H7 (cell line): ENCODE measurements at regions not wholly inside any gene's neighbourhood (a gene's known extent, or its start where the extent isn't known, plus 50 kb on each side); places are given as distances from the start of the nearest gene placed in this dataset.
A peak's percentile ranks its signal among the peaks of the same experiment; 100 is the strongest.
"Not testable (repeated sequence)": the region's sequence is repeated elsewhere in the genome, so short reads cannot be mapped to it uniquely, and the experiment has no call there.

Source experiments
- DNase-seq: peaks from one replicate; pipeline ENCODE4 v3.0.0; 2012
- H3K27me3 ChIP-seq: 2 replicates; pipeline ENCODE4 v1.6.0; 2011; ENCODE audit warnings: mild to moderate bottlenecking, low read length; ENCODE audit not compliant: control insufficient read depth, insufficient read depth
- H3K36me3 ChIP-seq: replicated peaks from 2 replicates; pipeline ENCODE4 v1.5.1; 2011; ENCODE audit warnings: low read length; ENCODE audit not compliant: control insufficient read depth, insufficient read depth
- H3K4me3 ChIP-seq: 2 replicates; pipeline ENCODE4 v1.5.1; 2011; ENCODE audit warnings: low read depth, mild to moderate bottlenecking, control low read depth, low read length, moderate library complexity; ENCODE audit not compliant: insufficient read depth

DNA sequence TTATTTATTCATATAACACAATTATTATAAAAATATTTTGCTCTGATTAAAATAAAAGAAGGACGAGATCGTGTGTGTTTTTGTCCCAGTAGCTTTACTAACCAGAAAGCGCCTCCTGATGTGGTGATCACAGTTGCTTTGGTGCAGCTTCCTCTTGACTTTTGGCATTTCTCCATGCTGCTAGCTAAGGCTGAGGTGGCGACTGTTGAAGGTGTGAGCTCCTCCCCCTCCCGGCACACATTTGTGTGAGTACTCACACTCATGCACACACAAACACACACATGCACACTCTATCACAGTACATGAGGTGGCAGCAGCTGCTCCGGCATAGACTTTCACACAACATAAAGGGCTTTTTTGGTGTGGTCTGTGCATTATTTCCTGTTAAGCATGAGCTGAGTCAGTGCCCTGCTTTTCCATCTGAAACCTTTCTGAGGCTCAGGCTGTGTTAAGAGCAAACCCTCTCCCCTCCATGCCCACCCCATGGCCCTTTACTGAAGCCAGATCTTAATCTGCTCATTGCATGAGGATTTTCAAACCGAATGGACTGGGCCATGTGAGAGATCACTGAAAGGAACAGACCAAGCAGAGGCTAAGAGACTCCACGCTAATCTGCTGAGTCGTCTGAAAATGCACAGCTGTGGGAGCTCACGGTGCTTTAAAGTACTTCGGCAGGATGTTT is 53.3 kb downstream of the FOXD4L1 start:
- H3K36me3 ChIP-seq, H3K27me3 ChIP-seq, H3K4me3 ChIP-seq, DNase-seq: not testable (repeated sequence)

DNA sequence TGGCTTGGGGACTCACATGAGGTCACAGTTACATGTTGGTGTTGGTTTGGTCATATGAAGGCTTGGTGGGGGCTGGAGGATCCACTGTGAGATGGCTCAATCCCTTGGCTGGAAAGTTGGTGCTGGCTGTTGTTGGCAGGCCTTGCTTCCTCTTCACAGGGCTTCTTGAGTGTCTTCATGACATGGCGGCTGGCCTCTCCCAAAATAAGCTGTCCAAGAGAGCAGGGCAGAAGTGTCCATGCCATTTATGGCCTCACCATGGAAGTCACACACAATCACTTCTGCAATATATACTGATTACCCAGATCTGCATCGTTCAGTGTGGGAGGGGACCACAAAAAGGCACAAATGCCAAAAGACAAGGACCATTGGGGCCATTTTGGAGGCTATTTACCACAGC is 61.4 kb downstream of the FOXD4L1 start:
- DNase-seq = not testable (repeated sequence)

DNA sequence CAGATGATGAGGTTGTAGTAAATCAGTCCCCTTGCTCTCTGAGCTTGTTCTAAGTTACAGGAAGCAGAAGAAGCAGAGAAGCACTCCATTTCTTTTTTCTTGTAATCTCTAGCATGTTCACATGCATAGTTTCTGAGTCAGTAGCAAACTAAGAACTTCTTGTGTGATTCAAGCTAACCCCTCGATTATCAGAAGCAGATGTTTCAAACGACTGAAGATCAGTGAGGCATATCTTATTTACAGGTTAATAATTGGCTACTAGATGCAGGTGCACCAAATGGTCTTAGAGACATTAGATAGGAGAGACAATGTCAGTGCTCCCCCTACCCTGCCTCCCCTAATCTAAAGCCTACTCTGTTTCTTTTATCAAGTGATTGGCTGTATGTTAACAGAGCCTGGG is 64.2 kb downstream of the FOXD4L1 start:
- not testable (repeated sequence) for H3K4me3 ChIP-seq, DNase-seq, H3K36me3 ChIP-seq, H3K27me3 ChIP-seq

More for the DNA sequence above, 61.4 kb downstream of the FOXD4L1 start:
- H3K4me3 ChIP-seq, H3K36me3 ChIP-seq, H3K27me3 ChIP-seq: not testable (repeated sequence)

DNA sequence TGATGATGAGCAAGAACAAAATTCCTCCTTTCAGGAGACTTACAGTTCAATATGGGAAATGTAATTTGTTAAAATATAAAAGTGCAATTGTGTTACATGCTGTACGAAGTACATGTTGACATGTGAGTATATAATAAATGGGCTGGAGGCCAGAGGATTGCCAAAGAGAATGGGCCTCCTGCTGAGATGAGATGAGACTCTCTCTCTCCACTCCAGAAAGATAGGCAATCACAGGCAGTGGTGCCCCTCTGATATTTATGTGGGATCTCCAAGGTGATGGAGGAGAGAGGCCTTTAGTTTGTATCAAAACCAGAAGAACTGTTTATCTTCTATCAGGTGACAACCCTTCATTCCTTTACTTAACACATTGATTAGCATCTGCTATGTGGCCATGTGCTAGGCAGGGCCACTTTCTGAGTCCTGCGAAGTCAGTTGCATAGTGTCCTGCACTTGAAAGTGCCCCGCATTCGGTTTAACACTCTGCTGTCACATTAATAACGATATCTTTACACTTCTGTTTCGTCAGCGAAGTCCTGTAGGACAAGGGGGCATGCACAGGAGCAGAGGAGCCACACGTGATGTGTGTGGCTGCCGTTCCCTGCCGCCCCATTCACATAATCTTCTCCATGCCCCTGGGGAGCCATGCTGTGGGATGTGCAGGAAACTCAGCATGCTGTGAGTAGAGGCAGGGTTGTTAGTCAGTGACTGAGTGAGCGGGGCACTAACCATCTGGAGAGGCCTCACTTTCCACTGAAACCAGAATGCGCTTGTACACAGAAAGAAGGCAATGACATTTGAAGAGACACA is 60.2 kb upstream of the RABL2A start:
- not testable (repeated sequence) for H3K4me3 ChIP-seq, DNase-seq, H3K36me3 ChIP-seq, H3K27me3 ChIP-seq

DNA sequence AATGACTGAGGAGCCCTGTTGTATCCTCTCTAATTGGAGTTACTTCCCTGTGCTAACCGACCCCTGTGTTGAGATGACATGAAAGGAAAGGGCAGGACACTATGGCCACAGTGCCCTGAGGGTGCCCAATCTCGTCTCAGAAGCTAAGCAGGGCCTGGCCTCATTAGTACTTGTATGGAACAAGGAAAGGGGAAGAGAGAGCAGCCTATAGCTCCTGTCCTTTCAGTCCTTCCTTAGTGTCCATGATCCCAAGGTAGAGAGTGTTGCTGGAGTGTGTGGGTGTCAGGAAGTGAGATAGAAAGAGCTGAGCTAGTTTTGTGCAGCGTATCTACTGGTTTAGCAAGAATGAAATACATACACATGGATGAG is 59.6 kb upstream of the RABL2A start:
- H3K27me3 ChIP-seq, H3K36me3 ChIP-seq, DNase-seq, H3K4me3 ChIP-seq: not testable (repeated sequence)

DNA sequence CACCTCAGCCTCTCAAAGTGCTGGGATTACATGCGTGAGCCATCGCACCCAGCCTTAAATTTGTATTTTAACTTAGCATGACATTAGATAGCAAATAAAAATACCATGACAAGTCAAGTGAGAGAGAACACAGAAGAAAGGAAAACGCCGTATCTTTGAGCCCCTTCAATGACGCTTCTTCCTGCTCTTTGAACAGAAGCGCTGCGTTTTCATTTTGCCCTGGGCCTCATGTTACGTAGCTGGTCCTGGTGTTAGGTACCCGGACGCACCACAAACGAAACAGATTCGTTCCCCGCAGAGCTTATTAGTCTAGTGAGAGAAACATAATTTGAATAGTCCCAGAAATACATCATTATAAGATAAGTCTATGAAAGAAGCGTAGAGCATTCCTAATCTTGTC is 58.8 kb upstream of the RABL2A start:
- H3K36me3 ChIP-seq, H3K4me3 ChIP-seq, H3K27me3 ChIP-seq, DNase-seq: not testable (repeated sequence)

DNA sequence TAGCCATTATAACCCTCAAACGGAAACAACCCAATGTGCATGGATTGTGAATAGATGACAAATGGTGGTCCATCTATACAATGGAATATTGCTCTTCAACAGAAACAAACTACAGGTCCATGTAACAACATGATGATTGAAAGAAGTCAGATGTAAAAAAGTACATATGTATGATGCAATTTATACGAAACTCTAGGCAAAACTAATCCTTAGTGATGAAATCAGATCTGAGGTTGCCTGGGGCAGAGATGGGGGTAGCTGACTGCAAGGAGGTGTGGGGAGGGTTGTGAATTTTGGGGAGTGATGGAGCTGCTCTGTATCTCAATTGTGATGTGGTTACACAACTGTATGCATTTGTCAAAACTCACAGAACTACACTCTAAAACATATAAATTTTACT is 57.0 kb upstream of the RABL2A start:
- H3K27me3 ChIP-seq, H3K36me3 ChIP-seq, DNase-seq, H3K4me3 ChIP-seq: not testable (repeated sequence)

DNA sequence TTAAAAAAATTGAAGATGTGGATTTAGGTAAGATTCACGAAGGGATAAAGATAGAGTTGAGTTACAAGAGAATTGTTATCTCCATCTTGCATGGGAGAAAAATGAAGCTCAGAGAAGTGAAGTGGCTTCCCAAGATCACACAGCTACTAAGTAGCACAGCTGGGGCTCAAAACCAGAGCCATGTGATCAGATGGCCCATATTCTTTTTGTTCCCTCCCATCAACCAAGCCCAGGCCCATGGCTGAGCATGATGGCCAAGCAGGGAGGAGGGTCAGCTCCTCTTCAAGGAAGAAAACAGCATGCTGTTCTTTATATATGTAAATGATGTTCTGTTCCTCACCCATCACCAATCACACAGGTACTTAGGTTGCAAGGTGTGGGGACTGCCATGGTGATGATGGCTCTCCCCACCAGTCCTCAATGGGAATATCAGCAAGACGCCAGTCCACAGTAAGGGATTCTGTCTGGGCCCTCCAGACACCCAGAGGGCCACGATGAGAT is 56.5 kb upstream of the RABL2A start:
- DNase-seq, H3K4me3 ChIP-seq, H3K36me3 ChIP-seq: not testable (repeated sequence)

DNA sequence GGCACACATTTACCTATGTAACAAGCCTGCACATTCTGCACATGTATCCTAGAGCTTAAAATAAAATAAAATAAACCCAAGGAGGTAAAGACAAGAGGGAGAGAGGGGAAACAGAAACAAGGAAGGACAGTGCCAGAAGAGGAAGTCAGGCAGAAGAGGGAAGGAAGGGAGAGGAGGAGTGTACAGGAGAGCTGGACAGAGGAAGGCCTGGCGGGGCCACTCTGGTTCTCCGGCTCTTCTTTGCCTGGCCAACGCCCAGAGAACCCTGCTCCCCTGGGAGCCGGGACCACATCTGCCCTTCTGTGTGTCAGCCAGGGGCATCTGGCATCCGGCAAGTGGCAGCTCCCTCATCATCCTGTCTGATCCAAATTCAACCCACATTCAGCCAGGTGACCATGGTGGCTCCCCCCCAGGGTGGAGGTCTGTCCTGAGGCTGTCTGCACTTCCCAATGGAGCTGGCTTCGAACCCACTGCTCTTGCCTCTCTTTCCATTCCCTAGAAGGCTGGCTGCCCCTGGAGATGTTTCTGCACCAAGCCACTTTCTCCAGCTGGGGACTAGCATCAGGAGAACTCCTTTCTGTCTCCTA is 55.5 kb upstream of the RABL2A start:
- not testable (repeated sequence) for H3K4me3 ChIP-seq, H3K27me3 ChIP-seq, H3K36me3 ChIP-seq, DNase-seq

More for the DNA sequence above, 56.5 kb upstream of the RABL2A start:
- H3K27me3 ChIP-seq = not testable (repeated sequence)

DNA sequence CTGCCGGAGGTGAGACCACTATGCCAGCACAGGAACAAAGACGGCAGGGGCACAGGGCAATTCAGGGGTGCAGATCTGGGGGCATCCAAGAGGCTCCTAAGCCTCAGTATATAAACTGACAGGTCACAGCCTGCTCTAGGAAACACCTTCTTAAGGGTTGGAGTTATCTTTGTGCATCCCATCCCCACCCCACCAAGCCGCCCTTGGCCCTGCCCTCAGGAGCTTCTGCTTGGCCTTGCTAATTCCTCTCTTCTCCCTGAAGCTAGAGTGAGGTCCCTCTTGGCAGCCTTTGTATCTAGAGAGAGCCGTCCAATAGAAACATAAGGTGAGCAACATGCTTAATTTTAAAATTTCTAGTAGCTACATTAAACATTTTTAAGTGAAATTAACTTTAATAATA is 51.3 kb upstream of the RABL2A start:
- H3K36me3 ChIP-seq, H3K4me3 ChIP-seq, H3K27me3 ChIP-seq, DNase-seq: not testable (repeated sequence)

DNA sequence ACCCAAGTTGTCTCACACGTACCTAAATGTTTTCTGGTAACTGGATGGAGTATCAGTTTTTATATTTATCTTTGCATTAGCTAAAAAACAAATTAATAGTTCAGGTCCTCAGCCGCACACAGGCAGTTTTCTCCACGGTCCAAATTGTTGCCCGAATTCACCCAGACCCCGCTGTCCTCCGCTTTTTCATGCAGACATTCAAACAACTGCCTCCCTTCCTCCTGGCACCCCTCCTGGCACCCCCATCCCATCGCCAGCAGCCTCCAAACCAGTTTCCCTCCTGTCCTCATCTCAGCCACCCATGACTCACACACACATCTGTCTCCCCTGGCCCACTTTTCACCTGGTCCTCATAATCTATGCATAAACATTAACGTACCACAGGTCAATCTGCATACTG is 50.7 kb upstream of the RABL2A start:
- DNase-seq = peak; percentile 14

More for the DNA sequence above, 50.7 kb upstream of the RABL2A start:
- not testable (repeated sequence) for H3K4me3 ChIP-seq, H3K36me3 ChIP-seq, H3K27me3 ChIP-seq
